GM12891 (cell line): ENCODE measurements at regions not wholly inside any gene's neighbourhood (a gene's known extent, or its start where the extent isn't known, plus 50 kb on each side); places are given as distances from the start of the nearest gene placed in this dataset.

Source experiments
- DNase-seq: peaks from one replicate; pipeline ENCODE4 v3.0.0; 2011; ENCODE audit warnings: low spot score; ENCODE audit not compliant: insufficient read length
- FAIRE-seq: peaks from 2 replicates; lab custom pipeline; 2011; peaks lifted over from hg19 to GRCh38; lab: Jason Lieb, UNC
- PAX5 ChIP-seq: IDR thresholded peaks from 2 replicates; pipeline ENCODE4 v1.6.1; 2011; ENCODE audit warnings: low read length, moderate library complexity, mild to moderate bottlenecking; ENCODE audit not compliant: insufficient read depth, severe bottlenecking
- POLR2A ChIP-seq: IDR thresholded peaks from 2 replicates; pipeline ENCODE4 v1.6.1; 2011; ENCODE audit warnings: low read depth, low read length, control low read depth
- POLR2AphosphoS5 ChIP-seq: IDR thresholded peaks from 2 replicates; pipeline ENCODE4 v1.6.1; 2011; ENCODE audit warnings: low read depth, low read length, control low read depth
- POU2F2 ChIP-seq: IDR thresholded peaks from 2 replicates; pipeline ENCODE4 v1.6.1; 2011; ENCODE audit warnings: low read depth, mild to moderate bottlenecking, control low read depth, low read length, moderate library complexity
- SPI1 ChIP-seq: IDR thresholded peaks from 2 replicates; pipeline ENCODE4 v1.6.1; 2011; ENCODE audit warnings: low read depth, low read length, control low read depth
- TAF1 ChIP-seq: IDR thresholded peaks from 2 replicates; pipeline ENCODE4 v1.6.1; 2011; ENCODE audit warnings: low read depth, low read length, control low read depth

DNA sequence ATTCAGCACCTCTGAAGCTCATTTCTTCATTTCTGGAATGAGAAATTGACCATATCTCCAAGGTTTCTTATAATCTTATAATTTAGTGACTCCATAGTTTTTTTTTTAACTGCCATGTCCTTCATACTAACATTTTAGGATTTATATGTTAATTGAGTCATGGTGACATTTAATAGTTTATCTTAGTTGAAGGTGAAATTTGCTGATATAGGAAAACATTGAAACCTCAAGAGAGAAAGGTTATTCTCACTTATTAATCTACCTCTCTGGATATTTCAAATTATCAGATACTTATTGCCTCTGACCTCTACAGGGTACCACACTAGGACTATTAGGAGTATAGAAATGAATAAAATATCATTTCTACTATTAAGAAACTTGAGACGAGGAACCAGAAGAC, 499.0 kb downstream of the NUP35 start:
- DNase-seq (no peak), FAIRE-seq (no peak)
- no peak for TF ChIP-seq POLR2AphosphoS5
- no peak for TF ChIP-seq SPI1
- no peak for TF ChIP-seq POLR2A
- TF ChIP-seq POU2F2 = no peak
- no peak for TF ChIP-seq PAX5
- no peak for TF ChIP-seq TAF1

DNA sequence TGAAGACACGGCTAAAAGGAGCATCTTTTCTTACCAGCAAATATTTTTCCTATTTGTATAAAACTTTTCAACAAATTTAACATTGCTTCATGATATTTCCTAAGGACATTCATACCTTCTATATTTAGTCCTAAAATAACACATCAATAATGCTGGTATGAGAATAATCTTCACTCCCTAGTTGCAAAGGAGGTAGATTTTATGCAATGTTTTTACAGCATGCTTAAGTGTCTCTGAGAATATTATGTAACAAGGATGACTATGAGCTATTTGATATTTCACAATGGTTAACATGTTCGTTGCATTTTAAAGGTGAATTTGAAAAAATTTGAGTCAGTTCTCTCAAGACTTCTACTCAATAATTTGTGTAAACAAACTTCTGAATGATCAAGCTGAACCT, 506.7 kb downstream of the NUP35 start:
- no peak for TF ChIP-seq POU2F2
- TF ChIP-seq POLR2AphosphoS5 = no peak
- no peak for TF ChIP-seq SPI1
- no peak for TF ChIP-seq TAF1
- no peak for TF ChIP-seq PAX5
- no peak for TF ChIP-seq POLR2A
- DNase-seq (no peak), FAIRE-seq (no peak)

- TF ChIP-seq SPI1 (no peak), POU2F2 (no peak), TAF1 (no peak), POLR2AphosphoS5 (no peak), PAX5 (no peak), POLR2A (no peak)
- FAIRE-seq = no peak
Observed at GRCh38 chr2:183656121-183656520, 531.9 kb downstream of the NUP35 start.

DNA sequence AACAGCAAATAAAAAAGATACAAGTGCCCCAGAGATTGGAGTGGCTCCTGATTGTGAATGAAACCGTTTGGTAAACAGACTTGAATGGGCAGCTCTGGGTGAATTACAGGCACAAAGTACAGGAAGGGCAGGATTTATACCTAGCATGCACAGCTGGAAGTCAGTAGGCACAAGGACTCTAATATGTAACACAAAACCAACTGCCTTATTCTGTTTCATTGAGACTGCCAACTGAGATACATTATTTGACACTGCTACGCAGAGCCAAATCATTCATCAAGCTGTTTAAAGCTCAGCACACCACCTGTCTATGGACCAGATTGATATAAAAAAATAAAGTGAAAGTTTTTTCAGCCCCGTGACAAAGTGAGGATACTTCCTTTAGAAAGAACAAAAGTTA, 541.2 kb downstream of the NUP35 start:
- no peak for TF ChIP-seq TAF1
- FAIRE-seq (no peak), DNase-seq (no peak)

More at GRCh38 chr2:183656121-183656520, 531.9 kb downstream of the NUP35 start:
- DNase-seq = no peak

DNA sequence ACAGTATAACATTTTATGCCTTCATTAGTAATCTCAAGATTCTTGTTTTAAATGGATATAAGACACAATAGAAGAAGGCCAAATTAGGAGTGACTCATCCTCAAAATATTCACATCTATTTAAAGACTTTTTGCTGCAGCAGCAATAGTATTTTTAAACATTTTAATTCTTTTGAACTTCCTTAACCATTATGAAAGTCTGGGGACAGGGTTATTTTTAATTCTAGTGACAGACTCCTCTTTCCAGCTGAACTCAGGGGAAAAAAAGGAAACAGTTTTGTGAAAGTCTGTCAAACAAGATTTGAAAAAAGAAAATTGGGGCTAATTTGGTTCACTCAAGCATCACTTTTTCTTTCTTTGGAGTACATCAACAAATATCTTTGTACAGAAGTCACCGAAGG, 541.8 kb downstream of the NUP35 start:
- TF ChIP-seq SPI1 (no peak), POLR2A (no peak), POU2F2 (no peak), POLR2AphosphoS5 (no peak), TAF1 (no peak), PAX5 (no peak)
- FAIRE-seq = no peak

DNA sequence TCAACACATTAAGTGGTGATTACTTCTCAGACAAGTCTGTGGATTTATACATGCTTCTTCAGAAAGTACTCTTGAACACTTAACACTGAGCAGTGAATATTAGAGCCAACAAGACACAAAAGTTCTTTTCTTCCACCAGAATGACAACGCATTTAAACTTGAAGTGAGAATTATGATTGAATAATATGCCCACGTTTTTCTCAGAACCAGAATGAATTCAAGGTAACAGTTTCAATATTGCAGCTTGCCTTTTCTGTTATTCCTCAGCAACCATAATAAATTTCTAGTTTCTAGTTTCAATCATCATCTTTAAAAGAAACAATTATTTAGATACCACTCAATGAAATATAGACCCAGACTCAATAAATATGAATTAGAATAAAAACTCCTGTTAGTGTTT, 547.0 kb downstream of the NUP35 start:
- FAIRE-seq = no peak
- TF ChIP-seq POLR2A (no peak), PAX5 (no peak), POLR2AphosphoS5 (no peak), TAF1 (no peak), SPI1 (no peak), POU2F2 (no peak)
- no peak for DNase-seq

More for the DNA sequence above, 541.8 kb downstream of the NUP35 start:
- DNase-seq = no peak

DNA sequence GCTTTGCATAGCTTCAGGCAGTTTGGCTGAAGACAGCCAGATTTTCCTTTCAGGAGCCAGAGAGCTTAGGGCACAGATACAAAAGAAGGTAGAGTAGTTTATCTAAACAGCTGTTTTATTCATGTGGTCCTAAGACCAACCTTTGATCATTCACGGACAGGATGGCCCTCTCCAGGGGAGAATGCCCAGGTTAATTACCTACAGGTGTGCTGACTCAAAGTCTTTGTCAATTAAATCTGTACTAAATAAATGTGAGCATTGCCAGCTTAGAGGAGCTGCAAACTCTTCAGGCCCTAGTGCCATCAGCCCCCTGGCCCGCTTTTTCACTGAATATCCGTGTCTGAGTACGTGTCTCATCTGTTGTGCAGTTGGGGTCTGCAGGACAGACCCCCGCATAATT, 554.7 kb downstream of the NUP35 start:
- no peak for DNase-seq
- FAIRE-seq = no peak
- no peak for TF ChIP-seq POLR2AphosphoS5
- TF ChIP-seq POLR2A = no peak
- no peak for TF ChIP-seq POU2F2
- no peak for TF ChIP-seq TAF1
- no peak for TF ChIP-seq SPI1
- no peak for TF ChIP-seq PAX5

DNA sequence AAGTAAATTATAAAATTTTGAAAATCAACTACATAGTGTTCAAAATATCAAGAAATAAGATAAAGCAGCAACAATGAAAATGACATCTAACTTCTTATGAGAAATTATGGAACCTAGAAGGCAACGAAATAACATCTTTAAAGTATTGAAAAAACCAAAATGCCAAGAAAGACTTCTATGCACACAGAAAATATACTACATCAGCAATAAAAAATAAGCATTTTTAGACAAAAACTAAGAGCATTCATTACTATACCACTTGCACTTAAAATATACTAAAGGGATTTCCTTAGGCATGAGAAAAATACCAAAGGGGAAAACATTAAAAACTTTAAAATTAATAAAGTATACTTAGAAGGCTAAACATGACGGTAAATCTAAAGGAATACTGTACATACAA, 556.3 kb downstream of the NUP35 start:
- FAIRE-seq = no peak
- no peak for DNase-seq
- no peak for TF ChIP-seq POU2F2
- no peak for TF ChIP-seq TAF1
- TF ChIP-seq SPI1 = no peak
- TF ChIP-seq POLR2A = no peak
- no peak for TF ChIP-seq POLR2AphosphoS5
- no peak for TF ChIP-seq PAX5

GRCh38 chr2:183684686-183685085, 560.4 kb downstream of the NUP35 start:
- FAIRE-seq = no peak
- no peak for DNase-seq
- TF ChIP-seq PAX5 (no peak), POLR2AphosphoS5 (no peak), TAF1 (no peak), SPI1 (no peak)

GRCh38 chr2:183696028-183696427, 571.8 kb downstream of the NUP35 start:
- FAIRE-seq (no peak), DNase-seq (no peak)
- TF ChIP-seq POU2F2 (no peak), SPI1 (no peak), POLR2AphosphoS5 (no peak)
